GM19452 (cell line): ENCODE measurements at regions not wholly inside any gene's neighbourhood (a gene's known extent, or its start where the extent isn't known, plus 50 kb on each side); places are given as distances from the start of the nearest gene placed in this dataset.

Source experiments
- ATAC-seq: cut with Tn5 transposase; IDR thresholded peaks from one replicate; pipeline ENCODE4 v1.9.1; 2021; ENCODE audit not compliant: unreplicated experiment

DNA sequence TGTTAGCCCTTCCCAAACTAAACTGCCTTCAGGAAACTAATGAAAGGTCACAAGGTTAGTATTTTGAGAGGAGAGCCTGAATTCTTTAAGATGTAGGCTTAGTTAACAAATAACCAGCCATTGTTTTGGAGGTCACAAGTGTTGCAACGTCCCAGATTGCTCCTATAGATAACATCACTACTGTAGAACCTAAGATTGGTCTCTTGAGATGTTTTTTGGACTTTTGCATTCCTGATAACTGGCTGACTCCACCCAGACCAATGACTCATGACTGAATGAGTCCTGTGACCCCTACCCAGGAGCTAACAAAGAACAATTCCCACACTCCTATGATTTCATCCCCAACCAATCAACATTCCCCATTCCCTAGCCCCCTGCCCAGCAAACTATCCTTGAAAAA lies 178.8 kb downstream of the SCP2D1 start:
- ATAC-seq = no peak

- ATAC-seq = no peak
Observed at GRCh38 chr20:18995455-18995854, 181.9 kb downstream of the SCP2D1 start.

GRCh38 chr20:18999086-18999485 lies 185.5 kb downstream of the SCP2D1 start:
- ATAC-seq = no peak

DNA sequence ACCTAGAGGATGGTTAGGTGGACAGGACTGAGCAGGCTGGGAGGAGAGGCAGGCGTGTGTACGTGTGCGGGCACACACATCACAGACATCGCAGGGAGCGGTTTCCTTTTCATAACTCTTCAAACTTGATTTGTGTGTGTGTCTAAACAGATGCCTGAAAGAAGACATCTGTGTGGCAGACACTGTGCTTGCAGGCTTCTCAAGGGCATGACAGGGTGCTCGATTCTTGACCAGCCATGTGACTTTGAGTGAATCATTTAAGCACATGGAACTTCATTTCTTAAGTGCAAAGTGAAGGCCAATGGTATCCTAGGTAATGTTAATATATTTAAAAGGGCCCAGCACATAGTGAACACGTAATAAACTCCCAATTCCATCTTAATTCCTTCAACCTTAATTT lies 186.5 kb downstream of the SCP2D1 start:
- ATAC-seq = no peak

- no peak for ATAC-seq
Observed at GRCh38 chr20:19001177-19001576, 187.6 kb downstream of the SCP2D1 start.

GRCh38 chr20:19003366-19004336 lies 190.1 kb downstream of the SCP2D1 start:
- ATAC-seq = no peak

- no peak for ATAC-seq
Observed at GRCh38 chr20:19004975-19005374, 191.4 kb downstream of the SCP2D1 start.

GRCh38 chr20:19008497-19008896 lies 194.9 kb downstream of the SCP2D1 start:
- no peak for ATAC-seq

DNA sequence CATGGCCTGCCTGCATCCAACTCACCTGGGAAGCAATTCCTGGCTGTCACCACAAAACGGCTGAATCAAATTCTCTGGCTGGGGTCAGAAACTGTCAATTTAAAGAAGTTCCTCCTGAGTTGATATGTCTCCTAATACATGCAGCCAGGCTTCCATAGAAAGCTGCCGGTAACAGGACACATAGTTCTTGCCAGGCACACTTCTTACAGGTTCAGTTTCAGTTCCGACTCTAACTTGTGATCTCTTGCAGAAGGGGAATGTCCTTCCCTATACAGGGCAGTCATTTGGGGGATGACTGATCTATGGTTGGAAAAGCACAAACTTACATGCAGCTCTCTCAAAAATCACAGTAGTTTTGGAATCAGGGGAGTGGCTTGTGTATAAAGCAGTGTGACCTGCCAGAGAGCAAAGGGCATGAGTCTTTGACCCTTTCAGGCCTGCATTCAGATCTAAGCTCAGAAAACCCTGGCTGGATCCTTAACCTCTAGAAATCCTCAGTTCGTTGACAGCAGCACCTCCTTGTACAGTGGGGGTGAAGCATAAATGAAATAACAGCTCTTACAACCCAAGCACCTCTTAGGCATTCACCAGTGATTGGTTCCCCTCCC lies 195.6 kb downstream of the SCP2D1 start:
- no peak for ATAC-seq

DNA sequence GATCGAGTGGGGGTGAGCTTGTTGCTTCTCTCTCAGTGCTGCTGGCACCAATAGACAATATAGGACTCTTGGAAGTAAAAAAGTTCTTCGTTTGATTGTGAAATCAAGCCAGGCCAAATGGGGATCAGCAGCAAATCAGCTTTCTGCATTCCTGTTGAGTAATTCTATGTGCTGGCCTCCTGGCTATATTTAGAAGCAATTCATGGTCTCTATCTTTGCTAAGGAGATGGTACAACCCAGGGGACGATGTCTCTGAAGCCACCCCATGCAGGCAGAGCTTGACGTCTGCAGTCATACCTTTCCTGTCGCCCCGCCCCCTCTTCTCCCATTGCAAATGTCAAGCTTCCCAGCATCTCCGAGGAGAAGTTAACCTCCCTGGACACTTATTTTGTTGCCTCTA lies 199.1 kb downstream of the SCP2D1 start:
- no peak for ATAC-seq

GRCh38 chr20:19013907-19014306 lies 198.5 kb upstream of the SLC24A3 start:
- ATAC-seq = no peak

GRCh38 chr20:19015351-19016139 lies 196.9 kb upstream of the SLC24A3 start:
- ATAC-seq = no peak

GRCh38 chr20:19016140-19016497 lies 196.3 kb upstream of the SLC24A3 start:
- ATAC-seq = no peak

DNA sequence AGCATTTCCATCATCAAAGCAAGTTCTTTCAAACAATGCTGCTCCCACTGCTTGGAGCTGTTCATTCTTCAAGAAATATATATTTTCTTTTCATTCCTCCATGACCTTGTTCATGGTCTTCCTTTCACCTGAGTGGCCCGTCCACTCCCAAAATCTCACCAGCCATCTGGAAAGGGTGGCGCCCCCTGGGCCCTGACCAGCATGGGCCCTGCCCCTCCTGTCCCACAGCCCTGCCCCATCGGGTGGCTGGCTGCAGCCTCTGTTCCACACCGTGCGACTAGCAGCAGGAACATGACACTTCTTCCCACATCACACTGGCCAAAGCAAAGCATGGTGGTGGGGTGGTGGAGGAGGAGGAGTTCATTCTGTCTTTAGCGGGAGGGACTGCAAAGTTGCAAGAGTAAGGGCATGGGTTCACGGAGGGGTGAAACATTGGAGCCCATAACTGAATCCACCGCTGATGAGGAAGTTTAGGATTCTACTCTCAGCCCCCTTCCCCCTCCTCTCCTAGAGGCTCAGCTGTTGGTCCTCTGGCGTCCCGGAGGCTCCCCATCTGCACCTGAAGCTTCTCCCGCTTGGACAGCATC lies 195.2 kb upstream of the SLC24A3 start:
- no peak for ATAC-seq

GRCh38 chr20:19018881-19019280 lies 193.6 kb upstream of the SLC24A3 start:
- ATAC-seq = no peak

DNA sequence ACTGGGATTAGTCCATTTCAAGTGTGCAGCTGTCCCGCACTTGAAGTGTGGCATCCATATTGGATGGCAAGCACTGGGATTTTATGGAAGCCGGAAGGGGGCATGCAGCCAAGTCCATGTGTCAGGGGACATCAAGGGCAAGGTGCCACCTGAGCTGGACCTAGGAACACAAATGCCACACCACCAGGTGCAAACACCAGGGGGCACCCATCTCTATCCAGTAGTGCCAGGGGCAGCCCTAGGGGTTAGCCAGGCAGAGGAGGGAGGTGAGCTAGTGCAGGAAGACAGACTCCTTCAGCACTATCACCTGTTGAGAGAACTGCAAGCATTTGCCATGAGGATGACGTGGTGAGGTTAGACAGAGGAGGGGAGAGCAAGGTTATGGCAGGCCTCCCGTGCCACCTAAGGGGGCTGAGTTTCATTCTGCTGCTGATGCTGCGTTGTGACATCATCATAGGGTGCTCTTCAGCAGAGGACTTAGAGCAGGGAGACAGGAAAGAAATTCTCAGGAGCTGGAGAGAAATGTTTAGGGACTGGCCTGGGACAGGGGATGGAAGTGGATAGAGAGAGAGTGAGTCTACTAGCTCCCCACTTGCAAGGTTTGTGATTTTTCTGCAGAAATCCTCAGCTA lies 192.6 kb upstream of the SLC24A3 start:
- no peak for ATAC-seq

DNA sequence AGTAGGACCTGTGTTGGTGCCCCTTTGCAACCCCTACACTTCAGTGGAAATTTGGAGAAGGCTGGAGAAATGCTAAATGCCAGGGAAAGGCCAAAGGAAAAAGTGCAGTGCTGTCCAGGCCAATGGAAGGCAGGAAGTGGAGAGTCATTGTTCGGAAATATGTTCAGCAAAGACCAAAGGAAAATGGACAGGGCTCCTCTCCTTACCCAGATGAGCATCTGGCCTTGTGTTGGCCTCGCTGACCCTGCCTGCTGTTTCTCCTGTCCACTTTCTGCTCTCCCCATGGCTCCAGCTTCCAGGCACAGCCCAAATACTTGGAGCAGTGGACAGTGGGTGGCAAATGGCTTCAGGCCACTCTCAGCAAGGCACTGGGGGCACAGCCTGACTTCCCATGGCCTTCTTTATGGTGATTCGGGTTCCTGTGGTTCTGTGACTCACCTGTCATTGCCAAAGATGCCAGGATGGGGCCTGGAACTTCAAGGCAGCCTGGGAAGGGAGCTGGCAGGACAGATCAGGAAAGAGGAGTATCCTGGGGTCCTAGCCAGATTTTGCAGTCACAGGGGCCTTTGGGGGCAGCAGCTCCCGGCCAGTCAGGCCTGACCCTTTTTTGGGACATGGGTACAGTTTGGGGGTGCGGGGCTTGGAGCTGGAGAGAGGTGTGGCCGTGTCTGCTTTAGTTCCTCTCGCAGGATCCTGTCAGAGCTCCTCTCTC lies 190.9 kb upstream of the SLC24A3 start:
- no peak for ATAC-seq

DNA sequence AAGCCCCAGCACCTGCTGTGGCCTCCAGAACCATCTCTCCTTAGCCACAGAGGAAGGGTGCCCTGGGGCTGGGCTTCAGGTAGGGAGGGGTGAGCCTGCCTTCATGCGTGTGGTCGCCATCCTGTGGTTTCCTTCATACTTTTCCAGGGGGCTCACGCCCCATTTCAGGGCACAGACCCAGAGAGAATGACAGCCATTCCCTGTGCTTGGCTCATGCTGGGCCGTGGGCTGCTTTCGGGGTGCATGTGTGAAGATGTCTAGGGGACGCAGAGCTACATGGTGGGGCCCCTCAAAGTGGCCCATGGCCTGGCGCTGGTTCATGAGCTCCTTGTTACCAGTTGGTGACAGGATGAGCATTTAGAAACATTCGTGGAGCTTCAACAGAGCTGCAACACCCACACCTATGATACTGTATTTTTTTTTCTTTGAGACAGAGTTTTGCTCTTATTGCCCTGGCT lies 190.3 kb upstream of the SLC24A3 start:
- ATAC-seq = no peak

- no peak for ATAC-seq
Observed at GRCh38 chr20:19022791-19023448, 189.5 kb upstream of the SLC24A3 start.
